SKM-1 treated with dmso at 0.1 percent for 144 hours (cell line): ENCODE measurements at regions not wholly inside any gene's neighbourhood (a gene's known extent, or its start where the extent isn't known, plus 50 kb on each side); places are given as distances from the start of the nearest gene placed in this dataset.

Experiments used
- DNase-seq: peaks from one replicate; lab custom pipeline; 2025; ENCODE audit not compliant: unreplicated experiment; lab: John Stamatoyannopoulos, UW

DNA sequence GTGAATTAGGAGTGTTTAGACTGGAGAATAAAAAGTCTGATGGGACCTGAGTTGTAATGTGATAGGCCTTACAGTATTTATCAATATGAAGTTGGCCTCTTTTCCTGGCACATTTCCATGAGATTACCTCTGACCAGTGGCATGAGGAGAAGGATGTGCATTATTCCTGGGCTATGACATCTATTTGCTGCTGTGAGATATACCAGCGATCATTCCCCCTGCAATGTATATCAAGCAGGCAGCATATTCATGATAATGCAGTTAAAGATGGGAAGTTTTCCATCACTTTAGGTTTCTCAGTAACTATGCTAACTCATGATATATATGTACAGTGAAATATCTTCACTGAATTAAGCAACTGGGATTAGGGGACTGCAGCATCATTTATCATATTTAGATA is 142.8 kb upstream of the MBL2 start:
- no peak for DNase-seq

DNA sequence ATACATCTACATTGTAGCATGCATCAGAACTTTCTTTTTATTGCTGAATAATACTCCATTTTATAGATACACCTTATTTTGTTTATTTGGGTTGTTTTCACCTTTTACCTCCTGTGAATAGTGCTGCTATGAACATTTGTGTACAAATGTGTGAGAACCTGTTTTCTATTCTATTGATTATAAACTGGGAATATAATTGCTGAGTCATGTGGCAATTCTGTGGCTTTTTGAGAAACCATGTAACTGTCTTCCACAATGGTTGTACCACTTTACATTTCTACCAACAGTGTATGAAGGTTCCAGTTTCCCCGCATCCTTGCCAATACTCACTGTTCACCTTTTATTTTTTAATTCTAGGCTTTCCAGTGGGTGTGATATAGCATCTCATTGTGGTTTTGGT is 138.6 kb upstream of the MBL2 start:
- no peak for DNase-seq

DNA sequence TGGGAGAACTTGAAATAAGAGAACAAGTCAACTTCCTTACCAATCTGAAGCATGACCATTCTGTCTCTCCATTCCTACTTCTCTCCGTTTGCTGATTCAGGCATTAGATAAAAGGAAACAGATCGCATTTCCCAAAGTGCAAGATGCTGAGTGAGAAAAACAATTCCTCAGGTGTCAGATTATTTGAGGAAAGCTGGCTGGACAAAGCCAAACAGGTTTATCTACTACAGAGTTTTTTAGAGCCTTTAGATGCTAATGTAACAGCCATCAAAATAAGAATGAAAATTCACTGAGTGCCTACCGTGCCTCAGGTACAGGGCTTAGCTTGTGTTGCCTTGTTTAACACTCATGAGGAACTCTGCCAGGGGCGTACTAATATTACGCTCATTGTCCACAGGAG is 135.9 kb upstream of the MBL2 start:
- DNase-seq: no peak

DNA sequence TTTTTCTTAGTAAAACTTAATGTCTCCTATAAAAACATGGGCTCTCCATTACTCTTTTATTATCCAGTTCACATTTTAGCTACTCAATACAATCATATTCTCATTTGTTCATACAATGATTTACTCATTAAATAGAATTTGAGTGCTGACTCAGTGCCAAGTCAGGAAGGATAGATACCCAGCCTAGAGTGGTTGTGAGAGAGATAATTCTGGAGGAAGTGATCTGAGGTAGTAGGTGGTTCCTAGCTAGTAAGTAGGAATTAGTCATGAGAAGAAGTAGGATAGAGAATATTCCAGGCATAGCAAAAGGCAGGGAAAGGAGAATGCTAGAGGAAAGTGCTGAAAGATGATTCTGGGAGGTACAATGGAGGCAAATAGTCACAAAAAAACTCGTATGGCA is 133.5 kb upstream of the MBL2 start:
- no peak for DNase-seq

DNA sequence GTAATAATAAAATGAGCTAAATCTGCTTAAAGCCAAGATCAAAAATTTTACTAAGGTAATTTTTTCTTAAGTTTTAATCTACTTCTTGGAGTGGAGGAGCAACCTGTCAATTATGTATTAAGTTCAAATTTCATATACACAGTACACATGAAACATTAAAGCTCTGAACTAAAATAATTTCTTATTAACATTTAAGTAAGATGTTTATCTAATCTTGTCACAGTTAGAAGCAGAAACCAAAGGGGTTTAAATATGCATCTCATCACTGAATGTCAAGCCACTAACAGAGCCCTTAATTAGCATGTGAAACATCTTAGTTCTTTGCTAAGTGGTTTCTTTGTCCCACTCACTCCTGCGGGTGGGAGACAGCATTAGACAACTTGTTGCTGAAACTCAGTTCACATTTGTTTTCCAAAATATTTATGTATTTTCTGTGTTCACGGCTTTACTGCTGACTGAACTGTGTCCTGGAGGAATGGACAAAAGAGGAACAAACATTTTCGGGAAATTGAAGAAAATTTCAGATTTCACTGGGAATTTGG is 130.9 kb upstream of the MBL2 start:
- no peak for DNase-seq

DNA sequence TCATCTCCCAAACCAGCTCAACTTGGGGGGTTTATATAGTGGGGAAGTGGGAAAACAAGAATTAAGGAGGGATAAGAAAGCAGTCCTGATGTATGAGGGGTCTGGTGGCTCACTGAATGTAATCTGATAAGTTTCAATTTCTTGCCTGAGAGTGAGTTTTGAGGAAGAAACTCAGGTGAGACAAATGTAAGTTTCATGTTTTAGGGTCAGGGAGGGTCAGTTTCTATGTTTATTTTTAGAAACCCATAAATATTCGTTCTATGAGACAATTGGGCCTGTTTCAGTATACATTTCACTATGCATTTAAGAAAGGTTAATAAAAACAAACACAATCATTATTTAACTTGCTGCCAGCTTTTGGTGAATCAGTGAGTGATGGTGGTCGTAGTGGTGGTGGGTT is 128.0 kb upstream of the MBL2 start:
- DNase-seq: no peak

DNA sequence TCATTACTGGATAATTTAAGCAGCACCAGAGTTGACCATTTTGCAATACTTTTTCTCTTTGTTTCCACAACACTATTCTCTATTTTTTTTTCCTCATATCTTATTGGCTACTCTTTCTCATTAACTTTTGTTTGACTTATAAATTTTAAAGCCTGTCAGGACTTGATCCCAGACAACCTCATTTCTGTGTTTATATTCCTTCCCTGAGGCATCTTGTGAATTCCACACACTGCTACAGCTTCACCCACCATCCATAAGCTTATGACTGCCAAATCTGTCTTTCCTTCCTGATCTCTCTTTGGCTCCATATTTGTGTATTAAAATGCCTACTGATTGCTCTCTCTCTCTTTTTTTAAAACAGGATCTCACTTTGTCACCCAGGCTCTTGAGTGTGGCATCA is 124.6 kb upstream of the MBL2 start:
- no peak for DNase-seq

DNA sequence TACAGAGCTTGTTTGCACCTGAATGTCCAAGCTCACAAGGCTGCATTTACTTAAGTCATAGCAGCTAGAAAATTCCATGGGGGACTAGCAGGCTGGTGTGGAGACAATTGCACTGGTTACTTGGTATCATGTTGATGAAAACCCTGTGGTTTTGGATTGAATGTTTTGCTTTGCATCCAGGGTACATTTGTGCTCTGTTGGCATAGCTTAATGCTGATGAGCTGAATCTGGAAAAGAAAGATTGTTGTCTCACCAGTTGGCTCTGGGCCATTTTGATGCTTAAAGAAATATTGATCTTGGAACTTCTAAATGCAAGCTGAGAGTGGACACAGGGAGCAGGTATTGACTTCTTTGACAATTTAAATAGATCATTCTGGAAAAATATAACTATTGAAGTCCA is 122.5 kb upstream of the MBL2 start:
- no peak for DNase-seq

DNA sequence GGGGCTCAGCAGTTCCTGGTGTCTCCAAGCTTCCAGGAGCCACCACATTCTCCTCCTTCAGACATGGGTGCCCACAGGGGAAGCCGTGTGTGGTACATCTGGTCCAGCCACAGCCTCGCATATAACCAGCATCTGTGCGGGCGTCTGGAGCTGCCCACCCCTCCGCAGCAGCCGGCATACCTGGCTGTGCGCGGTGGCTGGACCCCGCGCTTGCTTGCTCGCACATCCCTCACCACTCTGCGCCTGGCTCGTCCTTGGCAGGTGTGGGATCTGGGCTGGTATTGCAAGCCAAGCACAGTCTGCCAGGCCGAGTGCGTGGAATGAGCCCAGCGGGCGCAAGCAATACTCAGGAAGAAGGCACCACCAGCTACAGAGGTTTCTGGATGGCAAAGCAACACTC is 117.7 kb upstream of the MBL2 start:
- no peak for DNase-seq

DNA sequence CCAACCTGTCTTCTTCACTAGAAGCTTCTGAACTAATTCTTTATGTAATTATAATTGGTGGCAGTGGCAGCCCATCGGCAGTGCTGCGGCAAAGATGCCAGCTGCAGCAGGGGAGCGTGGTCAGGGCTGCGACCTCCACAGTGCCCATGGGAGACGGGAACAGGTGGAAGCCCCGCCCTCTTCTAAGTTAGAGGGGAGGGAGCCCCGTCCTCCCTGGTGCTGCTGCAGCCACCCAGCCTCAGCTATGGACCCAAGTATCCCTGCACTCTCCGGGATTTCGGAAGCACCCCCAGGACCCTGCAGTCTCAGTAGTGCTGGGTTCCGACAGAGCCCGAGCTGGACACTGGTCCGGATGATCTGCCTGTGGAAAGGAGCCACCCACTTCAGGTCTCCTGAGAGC is 117.0 kb upstream of the MBL2 start:
- DNase-seq: no peak

DNA sequence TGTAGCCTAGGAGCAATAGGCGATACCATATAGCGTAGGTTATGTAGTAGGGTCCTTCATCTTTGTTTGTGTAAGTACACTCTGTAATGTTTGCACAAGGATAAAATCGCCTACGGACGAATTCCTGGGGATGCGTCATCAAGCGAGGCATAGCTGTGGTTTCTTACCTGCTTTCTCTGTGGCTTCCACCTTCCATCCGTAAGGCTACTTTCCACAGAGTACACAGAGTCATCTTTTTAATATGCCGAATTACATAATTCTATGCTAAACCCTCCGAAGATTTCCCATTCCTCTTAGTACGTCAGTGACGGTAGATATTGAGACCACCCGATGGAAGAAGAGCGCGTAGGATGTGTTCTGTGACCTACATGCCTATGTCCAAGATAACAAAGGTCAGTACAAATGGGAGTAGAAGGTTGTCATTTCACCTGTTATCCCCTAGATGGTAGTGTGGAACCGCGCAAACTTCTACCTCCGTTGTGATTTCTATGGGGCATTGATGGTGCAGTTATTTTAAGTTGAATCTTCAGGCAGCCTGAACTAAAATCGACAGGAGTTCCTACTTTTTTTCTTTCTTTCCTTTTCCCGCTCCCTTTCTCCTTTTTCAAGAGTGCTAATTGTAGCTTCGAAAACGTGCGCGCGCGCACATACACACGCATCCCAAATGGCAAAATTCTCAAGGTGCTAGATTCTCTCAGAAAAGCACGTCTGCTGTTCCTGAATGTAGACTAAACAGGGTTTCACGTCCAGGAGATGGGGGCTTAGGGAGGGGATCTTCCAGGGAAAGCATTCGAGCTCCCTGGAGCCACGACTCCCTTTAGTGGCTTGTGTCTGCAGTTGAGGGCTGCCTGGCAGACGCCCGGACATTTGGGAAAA is 111.7 kb upstream of the MBL2 start:
- DNase-seq: peak; percentile 65

DNA sequence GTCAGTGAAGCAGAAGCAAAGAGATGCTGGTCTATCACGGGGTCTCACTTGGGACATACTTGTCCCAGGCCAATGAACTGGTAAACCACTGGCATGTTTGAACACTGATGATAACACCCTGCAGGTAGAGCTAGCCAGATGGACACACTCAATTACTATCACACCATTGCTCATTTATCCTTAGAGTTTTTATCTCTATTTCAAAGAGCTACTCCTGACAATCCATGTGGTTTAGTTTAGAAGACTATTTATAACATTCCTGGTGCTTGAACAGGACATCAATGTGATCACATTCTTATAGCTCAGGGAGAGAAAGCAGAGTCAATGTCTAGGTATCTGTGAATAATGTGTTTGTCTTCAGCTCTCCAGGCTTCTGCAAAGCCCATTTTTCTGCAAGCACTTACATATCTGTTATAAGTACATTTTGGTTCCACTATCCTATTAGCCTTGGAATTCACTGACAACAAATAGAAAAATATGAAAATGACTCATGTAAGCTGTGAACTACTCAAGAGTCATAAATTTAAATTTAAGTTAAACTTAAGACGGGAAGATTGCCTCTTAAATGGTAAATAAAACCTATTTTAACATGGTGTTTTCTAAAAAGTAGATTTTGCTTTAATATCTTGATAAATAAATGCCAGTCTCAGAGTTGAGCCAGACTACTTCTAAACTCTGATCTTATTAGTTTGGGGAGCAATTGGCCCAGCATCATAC is 106.7 kb upstream of the MBL2 start:
- DNase-seq: no peak

DNA sequence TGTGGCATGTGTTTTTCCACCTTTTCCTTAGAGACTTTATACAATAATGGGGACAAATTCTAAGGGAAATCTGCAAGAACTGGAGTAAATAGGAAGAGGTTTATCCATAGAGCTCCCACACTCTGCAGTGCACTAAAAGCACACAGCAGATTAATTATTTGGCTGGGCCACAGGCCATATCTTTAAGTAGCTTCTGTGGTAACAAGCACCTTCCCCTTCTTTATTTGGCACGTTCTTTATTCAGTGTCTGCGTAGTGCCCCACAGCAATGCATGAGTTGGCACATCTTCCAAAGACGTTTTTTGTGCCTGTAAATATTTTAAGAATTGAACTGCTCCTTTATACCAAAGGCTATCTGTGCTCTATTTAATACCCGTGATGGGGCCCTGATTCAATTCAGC is 104.9 kb upstream of the MBL2 start:
- DNase-seq: no peak

DNA sequence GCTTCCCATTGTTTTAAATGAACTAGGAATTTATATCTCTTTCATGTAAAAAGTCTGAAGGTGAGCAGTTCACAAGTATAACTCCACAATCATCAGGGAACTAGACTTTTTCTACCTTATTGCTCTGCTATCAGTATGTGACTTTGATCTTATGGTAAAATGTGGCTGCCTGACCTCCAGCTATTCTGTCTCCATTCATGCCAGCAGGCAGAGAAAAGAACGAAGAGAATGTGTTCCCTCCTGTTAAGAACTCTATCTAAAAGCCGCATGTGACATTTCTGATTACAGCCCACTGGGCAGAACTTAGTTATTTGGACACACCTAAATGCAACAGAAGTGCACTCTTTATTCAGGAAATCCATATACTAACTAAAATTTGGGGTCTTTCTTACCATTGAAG is 102.8 kb upstream of the MBL2 start:
- no peak for DNase-seq

DNA sequence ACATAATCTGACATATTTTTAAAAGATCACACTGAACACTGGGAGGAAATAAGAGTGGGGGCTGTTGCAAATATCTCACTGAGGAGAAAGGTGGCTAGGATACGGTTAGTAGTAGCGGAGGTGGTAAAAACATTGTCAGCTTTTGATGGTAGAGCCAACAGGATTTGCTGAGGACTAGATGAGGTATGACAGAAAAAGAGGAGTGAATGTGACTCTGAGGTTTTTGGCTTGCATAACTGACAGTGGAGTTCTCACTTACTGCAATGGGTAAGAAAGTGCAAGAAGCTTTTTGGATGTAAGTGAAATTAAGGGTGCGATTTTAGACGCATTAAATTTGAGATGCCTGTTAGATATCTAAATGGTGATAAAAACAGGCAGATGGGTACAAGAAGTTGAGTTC is 102.0 kb upstream of the MBL2 start:
- DNase-seq: no peak

DNA sequence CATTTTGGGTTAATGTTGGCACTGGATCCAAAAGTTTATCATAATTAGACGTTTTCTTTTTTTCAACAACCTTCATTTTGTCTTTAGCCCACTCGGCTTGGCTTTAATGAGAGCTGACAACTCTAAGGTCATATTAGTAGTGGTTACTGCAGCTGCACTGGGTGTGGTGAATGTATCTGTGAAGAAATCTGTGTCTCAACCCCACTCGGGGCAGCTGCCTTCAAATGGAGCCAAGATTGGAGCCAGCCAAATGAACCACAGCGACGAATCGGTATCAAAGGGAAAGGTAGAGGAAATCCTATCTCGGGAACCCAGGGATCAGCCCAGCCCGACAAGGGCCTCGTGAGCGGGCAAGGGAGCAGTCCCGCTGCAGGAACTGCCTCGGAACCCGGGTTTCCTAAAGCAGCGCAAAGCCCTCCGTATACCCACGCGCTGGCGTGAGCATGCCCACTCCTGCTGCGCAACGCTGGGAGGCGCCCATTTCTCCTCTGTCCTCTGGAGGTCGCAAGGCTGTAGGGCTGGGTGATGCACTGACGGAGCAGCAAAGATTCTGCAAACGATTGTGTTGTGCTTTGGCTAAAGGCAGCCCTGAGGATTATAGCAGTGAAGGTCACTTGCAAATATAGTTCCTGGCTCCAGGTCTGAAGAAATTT is 98.7 kb upstream of the MBL2 start:
- no peak for DNase-seq

DNA sequence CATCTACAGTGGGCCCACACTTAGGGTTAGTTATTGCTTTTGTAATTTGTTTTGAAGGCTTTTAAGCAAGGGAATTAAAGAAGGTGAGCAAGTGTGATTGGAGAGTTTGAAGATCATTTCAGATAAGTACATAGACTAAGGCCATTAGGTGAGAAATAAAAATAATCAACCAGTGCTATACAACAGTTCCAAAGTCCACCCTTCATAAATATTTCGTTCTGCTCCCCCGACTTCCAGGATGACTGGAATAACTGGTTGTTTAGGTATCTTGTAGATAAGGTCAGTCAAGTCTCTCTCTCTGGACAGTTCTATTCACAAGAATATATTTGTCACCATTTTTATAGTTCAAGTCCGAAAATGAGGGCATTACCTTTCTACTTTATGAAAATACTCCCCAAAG is 98.0 kb upstream of the MBL2 start:
- DNase-seq: no peak

DNA sequence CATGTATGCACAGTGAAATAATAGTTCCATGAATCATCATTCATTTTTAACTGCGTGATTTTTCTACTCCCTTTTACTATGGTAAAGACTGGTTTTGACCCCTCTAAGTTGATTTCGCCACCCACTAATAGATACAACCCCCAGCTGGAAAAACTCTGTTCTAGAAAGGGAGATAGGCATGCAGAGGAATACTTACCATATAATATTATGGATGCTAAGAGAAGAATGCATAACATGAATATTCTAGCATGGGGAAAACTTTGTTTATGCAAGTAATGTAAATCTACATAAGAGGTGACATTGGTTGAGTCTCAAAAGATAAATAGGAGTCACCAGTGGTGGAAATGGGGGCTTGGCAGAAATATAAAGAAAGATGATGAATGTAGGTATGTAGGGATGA is 97.3 kb upstream of the MBL2 start:
- DNase-seq: no peak

DNA sequence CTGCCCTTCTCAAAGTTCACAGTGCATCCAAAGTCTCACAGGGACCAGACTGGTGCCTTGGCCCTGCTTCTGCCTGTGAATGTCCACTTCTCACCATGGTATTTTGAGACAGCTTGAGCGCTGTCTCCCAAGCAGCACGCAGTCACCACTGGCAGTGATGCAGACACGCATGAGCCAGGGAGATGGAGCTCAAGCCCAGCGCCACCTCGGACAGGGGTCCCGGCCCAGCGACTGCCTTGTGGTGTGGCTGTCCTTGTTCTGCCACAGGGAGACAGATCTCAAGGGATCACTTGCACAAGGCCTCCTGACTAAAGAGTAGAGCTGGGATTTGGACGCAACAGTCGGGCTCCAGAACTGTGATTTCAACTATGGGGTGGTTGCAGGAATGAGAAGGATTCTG is 92.6 kb upstream of the MBL2 start:
- DNase-seq: no peak

DNA sequence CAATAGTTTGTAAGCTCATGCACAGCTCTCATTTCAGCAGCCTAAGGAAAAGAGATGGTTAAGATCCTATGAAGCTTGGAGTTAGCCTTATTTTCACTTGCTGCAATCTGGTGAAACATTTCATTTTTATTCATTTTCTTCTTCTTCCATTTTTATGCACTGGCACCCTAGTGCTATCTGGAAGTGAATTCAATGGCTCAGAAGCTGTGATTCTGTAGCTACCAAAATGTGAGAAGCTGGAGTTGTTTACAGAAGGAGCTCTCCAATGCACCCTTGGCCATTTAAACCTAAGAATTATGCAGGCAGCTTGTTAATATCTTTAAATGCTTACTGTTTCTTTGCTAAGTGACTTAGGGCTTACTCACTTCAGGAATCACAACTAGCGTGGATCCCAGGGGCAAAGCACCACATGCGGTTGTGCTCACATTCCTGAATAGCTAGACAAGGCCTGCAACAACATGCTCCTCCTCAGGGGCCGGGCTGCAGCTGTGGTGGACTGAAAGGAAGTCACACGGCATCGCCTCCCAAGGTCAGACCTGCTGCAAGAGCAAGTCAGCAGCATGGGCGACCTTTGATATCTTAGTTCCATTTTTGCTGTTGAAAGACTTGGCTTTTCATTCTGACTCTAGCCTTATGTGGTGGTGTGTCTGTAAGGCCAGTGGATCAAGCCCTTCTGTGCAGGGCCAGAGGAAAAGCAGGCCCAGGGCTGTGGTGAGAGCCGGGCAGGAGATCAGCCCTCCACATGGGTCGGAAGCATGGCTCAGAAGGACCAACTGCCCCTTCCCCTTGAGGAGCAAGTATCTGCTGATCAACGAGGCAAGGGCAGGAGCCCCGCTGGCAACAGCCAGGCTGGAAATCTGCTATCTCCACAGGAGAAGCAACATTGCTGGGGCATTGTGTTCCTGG is 91.9 kb upstream of the MBL2 start:
- DNase-seq: no peak

DNA sequence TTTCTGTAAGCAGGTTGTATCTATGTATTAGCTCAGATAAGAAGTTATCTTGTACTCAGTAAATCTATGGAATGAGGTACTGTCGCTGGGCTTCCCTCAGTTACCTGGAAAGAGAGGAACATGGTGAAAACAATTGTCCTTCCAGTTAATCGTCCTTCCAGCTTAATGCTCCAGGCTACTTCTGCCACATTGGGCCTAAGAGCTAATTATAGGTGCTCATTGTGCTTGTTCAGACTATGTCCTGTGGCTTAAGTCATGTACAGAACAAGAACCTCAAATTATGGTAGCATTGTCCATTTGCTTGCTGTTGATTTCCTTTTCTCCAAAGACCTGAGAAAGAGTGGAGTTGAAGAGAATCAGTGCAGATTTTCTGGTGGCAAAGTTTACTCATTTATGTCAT is 86.1 kb upstream of the MBL2 start:
- no peak for DNase-seq
